HCT116 (cell line): ENCODE measurements at regions not wholly inside any gene's neighbourhood (a gene's known extent, or its start where the extent isn't known, plus 50 kb on each side); places are given as distances from the start of the nearest gene placed in this dataset.

Source experiments
- CTCF ChIP-seq, 3 experiments: fragments of 200-600 bp in 1 of 3; sonication (generic) in 1 of 3; IDR thresholded peaks in 2 of 3; conservative IDR thresholded peaks in 1 of 3; 2 replicates each; pipeline ENCODE4 v1.5.1; 2012 to 2017; ENCODE audit warnings: low read depth in 2 of 3, low read length in 2 of 3, antibody characterized with exemption in 1 of 3, borderline replicate concordance in 1 of 3, control low read depth in 1 of 3, mild to moderate bottlenecking in 1 of 3, mixed read lengths in 1 of 3, mixed run types in 1 of 3, moderate library complexity in 1 of 3; ENCODE audit not compliant: insufficient read depth in 1 of 3
- EZH2phosphoT487 ChIP-seq: fragments of 200-600 bp; IDR thresholded peaks from 2 replicates; pipeline ENCODE4 v1.6.1; 2018; ENCODE audit warnings: antibody characterized with exemption, borderline replicate concordance
- JUND ChIP-seq: IDR thresholded peaks from 2 replicates; pipeline ENCODE4 v1.6.1; 2012
- POLR2A ChIP-seq: IDR thresholded peaks from 2 replicates; pipeline ENCODE4 v1.7.0; 2011; ENCODE audit warnings: borderline replicate concordance; ENCODE audit not compliant: insufficient read depth, insufficient read length; ENCODE audit errors: extremely low read depth
- TCF7L2 ChIP-seq: IDR thresholded peaks from 2 replicates; pipeline ENCODE4 v1.7.0; 2011; ENCODE audit warnings: borderline replicate concordance, inconsistent platforms; ENCODE audit not compliant: insufficient read depth, insufficient read length; ENCODE audit errors: extremely low read depth

- TF ChIP-seq CTCF (IDR thresholded peaks at IDR 0.05 in 2 of 3, conservative IDR thresholded peaks at IDR 0.05 in 1 of 3; ENCODE audit: borderline replicate concordance in 1 of 3, insufficient read depth in 1 of 3, low read depth in 2 of 3, low read length in 2 of 3) (no peak), TCF7L2 (no peak), EZH2phosphoT487 (no peak), POLR2A (no peak), JUND (no peak)
Observed at GRCh38 chr6:133626096-133626666, 262.7 kb upstream of the TCF21 start.
